ENCODE measurements at regions not wholly inside any gene's neighbourhood (a gene's known extent, or its start where the extent isn't known, plus 50 kb on each side); places are given as distances from the start of the nearest gene placed in this dataset.

- TF ChIP-seq CTCF (conservative IDR thresholded peaks at IDR 0.05) (no peak), ZFX (IDR thresholded peaks at IDR 0.05) (no peak)
Measured at GRCh38 chr6:20314866-20315845, 86.5 kb upstream of the E2F3 start.

Data from C4-2B (cell line).